GM12878 (cell line): ENCODE measurements at regions not wholly inside any gene's neighbourhood (a gene's known extent, or its start where the extent isn't known, plus 50 kb on each side); places are given as distances from the start of the nearest gene placed in this dataset.

Experiments used
- ATAC-seq: fragments of 200-7000 bp; cut with Tn5 transposase; 3 replicates; pipeline ENCODE4 v1.9.1; 2020; ENCODE audit warnings: mild to moderate bottlenecking, moderate library complexity
- BruUV-seq: library from RNA; stranded (reverse); fragments of 400-500 nt; replicated peaks from 2 replicates; lab custom pipeline; 2021; lab: Mats Ljungman, UMichigan
- CTCF ChIA-PET: fragments of 300-600 bp; sonication (Branson Sonifier 250); formaldehyde crosslinking; extraction: SDS; loops from one replicate; lab custom pipeline; 2021; ENCODE audit warnings: inconsistent platforms; lab: Yijun Ruan, JAX
- POLR2A ChIA-PET: fragments of 350-600 bp; formaldehyde crosslinking; extraction: SDS; loops from one replicate; lab custom pipeline; 2021; ENCODE audit warnings: inconsistent platforms; lab: Charles Lee
- RAD21 ChIA-PET: fragments of 300-600 bp; sonication (Branson Sonifier 250); formaldehyde crosslinking; loops from one replicate; lab custom pipeline; 2023; ENCODE audit warnings: antibody characterized with exemption; ENCODE audit not compliant: unreplicated experiment; lab: Charles Lee
- SMC1A ChIA-PET: fragments of 300-600 bp; sonication (Branson Sonifier 250); formaldehyde crosslinking; loops from one replicate; lab custom pipeline; 2023; ENCODE audit not compliant: unreplicated experiment, uncharacterized antibody; lab: Charles Lee
- DNase-seq: peaks from one replicate; pipeline ENCODE4 v3.0.0-alpha.2; 2011; ENCODE audit warnings: low read depth, low spot score
- FAIRE-seq: peaks from 3 replicates; lab custom pipeline; 2011; peaks lifted over from hg19 to GRCh38; lab: Jason Lieb, UNC
- H2AFZ ChIP-seq: 2 replicates; pipeline ENCODE4 v1.6.0; 2011; ENCODE audit warnings: low read depth, low read length, control low read depth; ENCODE audit not compliant: control insufficient read depth
- H3K27ac ChIP-seq: 2 replicates; pipeline ENCODE4 v1.5.1; 2011; ENCODE audit warnings: control low read depth; ENCODE audit not compliant: control insufficient read depth, insufficient read depth
- H3K27me3 ChIP-seq, 2 experiments: replicated peaks in 1 of 2; 2 replicates each; pipeline versions ENCODE4 v1.6.0 to v1.6.1; 2011; ENCODE audit warnings: low read length in 1 of 2; ENCODE audit not compliant: control insufficient read depth in 2 of 2, insufficient read depth in 2 of 2
- H3K36me3 ChIP-seq, 2 experiments: 2 replicates each; pipeline ENCODE4 v1.5.1; 2011; ENCODE audit warnings: low read length in 1 of 2; ENCODE audit not compliant: control insufficient read depth in 2 of 2, insufficient read depth in 2 of 2
- H3K4me1 ChIP-seq: 2 replicates; pipeline ENCODE4 v1.6.1; 2011; ENCODE audit warnings: mild to moderate bottlenecking, low read length, moderate library complexity, mixed read lengths; ENCODE audit not compliant: control insufficient read depth, insufficient read depth
- H3K4me2 ChIP-seq: 2 replicates; pipeline ENCODE4 v1.6.0; 2011; ENCODE audit warnings: control low read depth; ENCODE audit not compliant: control insufficient read depth, insufficient read depth
- H3K4me3 ChIP-seq: fragments of 200-600 bp; sonication (generic); 2 replicates; pipeline ENCODE4 v1.5.1; 2016
- H3K79me2 ChIP-seq: 2 replicates; pipeline ENCODE4 v1.6.0; 2011; ENCODE audit warnings: low read length; ENCODE audit not compliant: control insufficient read depth, insufficient read depth
- H3K9ac ChIP-seq: 2 replicates; pipeline ENCODE4 v1.8.0; 2011; ENCODE audit warnings: low read length, control low read depth, mixed read lengths; ENCODE audit not compliant: control insufficient read depth, insufficient read depth
- H3K9me3 ChIP-seq: replicated peaks from 3 replicates; pipeline ENCODE4 v1.5.1; 2011; ENCODE audit warnings: mild to moderate bottlenecking, low read length; ENCODE audit not compliant: control insufficient read depth, insufficient read depth
- H4K20me1 ChIP-seq: 2 replicates; pipeline ENCODE4 v1.6.0; 2011; ENCODE audit not compliant: control insufficient read depth, insufficient read depth
- ATF7 ChIP-seq: fragments of 450-650 bp; IDR thresholded peaks from 2 replicates; pipeline ENCODE4 v1.6.1; 2016; ENCODE audit warnings: low read depth, mild to moderate bottlenecking
- BACH1 ChIP-seq: fragments of 450-650 bp; IDR thresholded peaks from 2 replicates; pipeline ENCODE4 v1.6.1; 2017; ENCODE audit warnings: mild to moderate bottlenecking, borderline replicate concordance
- BHLHE40 ChIP-seq, 2 experiments: fragments of 450-650 bp in 1 of 2; IDR thresholded peaks; 2 replicates each; pipeline ENCODE4 v1.6.1; 2011 to 2017; ENCODE audit warnings: low read depth in 2 of 2, borderline replicate concordance in 1 of 2, improper control_type of control experiment in 1 of 2, low read length in 1 of 2, mild to moderate bottlenecking in 1 of 2
- CREM ChIP-seq: IDR thresholded peaks from 2 replicates; pipeline ENCODE4 v1.6.1; 2014; ENCODE audit warnings: antibody characterized with exemption, low read depth
- EGR1 ChIP-seq, 2 experiments: IDR thresholded peaks; 1 replicate in 1 of 2; 2 replicates in 1 of 2; pipeline ENCODE4 v1.6.1; 2011 to 2012; ENCODE audit warnings: low read depth in 2 of 2, low read length in 2 of 2, borderline replicate concordance in 1 of 2, mild to moderate bottlenecking in 1 of 2, moderate library complexity in 1 of 2
- EP300 ChIP-seq, 2 experiments: fragments of 150-350 bp in 1 of 2; IDR thresholded peaks; 2 replicates each; pipeline ENCODE4 v1.6.1; 2011 to 2012; ENCODE audit warnings: low read depth in 2 of 2, low read length in 2 of 2, borderline replicate concordance in 1 of 2, improper control_type of control experiment in 1 of 2, inconsistent platforms in 1 of 2; ENCODE audit not compliant: control insufficient read depth in 1 of 2
- ESRRA ChIP-seq: IDR thresholded peaks from 2 replicates; pipeline ENCODE4 v1.6.1; 2012; ENCODE audit warnings: mild to moderate bottlenecking, low read length, improper control_type of control experiment
- ETV6 ChIP-seq, 2 experiments: fragments of 450-650 bp in 1 of 2; IDR thresholded peaks in 1 of 2; conservative IDR thresholded peaks in 1 of 2; 2 replicates each; pipeline ENCODE4 v1.6.1; 2014; ENCODE audit warnings: antibody characterized with exemption in 1 of 2, borderline replicate concordance in 1 of 2, low read depth in 1 of 2, mild to moderate bottlenecking in 1 of 2, moderate library complexity in 1 of 2
- GABPA ChIP-seq: IDR thresholded peaks from 2 replicates; pipeline ENCODE4 v1.6.1; 2014; ENCODE audit warnings: antibody characterized with exemption, low read depth, mild to moderate bottlenecking, inconsistent platforms
- HDAC6 ChIP-seq: fragments of 200-600 bp; sonication (generic); IDR thresholded peaks from one replicate; pipeline ENCODE4 v1.8.0; 2017; ENCODE audit warnings: antibody characterized with exemption; ENCODE audit not compliant: unreplicated experiment
- IKZF1 ChIP-seq: fragments of 450-650 bp; conservative IDR thresholded peaks from 2 replicates; pipeline ENCODE4 v1.6.1; 2017; ENCODE audit warnings: antibody characterized with exemption, mild to moderate bottlenecking
- IKZF2 ChIP-seq, 2 experiments: fragments of 450-650 bp; IDR thresholded peaks; 2 replicates each; pipeline ENCODE4 v1.6.1; 2017; ENCODE audit warnings: mild to moderate bottlenecking in 2 of 2, moderate library complexity in 2 of 2
- IRF3 ChIP-seq: fragments of 450-650 bp; IDR thresholded peaks from 2 replicates; pipeline ENCODE4 v1.6.1; 2014; ENCODE audit warnings: mild to moderate bottlenecking
- MEF2B ChIP-seq: fragments of 450-650 bp; IDR thresholded peaks from 2 replicates; pipeline ENCODE4 v1.6.1; 2018; ENCODE audit warnings: mild to moderate bottlenecking, moderate library complexity; ENCODE audit not compliant: partially characterized antibody, poor library complexity, severe bottlenecking
- PAX8 ChIP-seq: fragments of 450-650 bp; IDR thresholded peaks from 2 replicates; pipeline ENCODE4 v1.6.1; 2017; ENCODE audit warnings: mild to moderate bottlenecking, moderate library complexity
- POU2F2 ChIP-seq: IDR thresholded peaks from 3 replicates; pipeline ENCODE4 v1.6.1; 2011; ENCODE audit warnings: low read depth, mild to moderate bottlenecking, low read length, borderline replicate concordance
- RAD21 ChIP-seq: IDR thresholded peaks from 2 replicates; pipeline ENCODE4 v1.6.1; 2011; ENCODE audit warnings: mild to moderate bottlenecking, low read depth, low read length, moderate library complexity; ENCODE audit not compliant: insufficient read depth
- RAD51 ChIP-seq: fragments of 450-650 bp; IDR thresholded peaks from 2 replicates; pipeline ENCODE4 v1.6.1; 2016; ENCODE audit warnings: moderate library complexity, mild to moderate bottlenecking, inconsistent platforms
- TBL1XR1 ChIP-seq: IDR thresholded peaks from 2 replicates; pipeline ENCODE4 v1.6.1; 2012; ENCODE audit warnings: low read depth, low read length, improper control_type of control experiment
- TCF7 ChIP-seq: IDR thresholded peaks from 2 replicates; pipeline ENCODE4 v1.6.1; 2014; ENCODE audit warnings: antibody characterized with exemption, borderline replicate concordance
- ZNF24 ChIP-seq: fragments of 450-650 bp; IDR thresholded peaks from 2 replicates; pipeline ENCODE4 v1.6.1; 2017; ENCODE audit warnings: antibody characterized with exemption, mild to moderate bottlenecking
- ZNF274 ChIP-seq: IDR thresholded peaks from one replicate; pipeline ENCODE4 v1.8.0; 2011; ENCODE audit not compliant: insufficient read length, insufficient read depth
- ZNF622 ChIP-seq: fragments of 450-650 bp; IDR thresholded peaks from 2 replicates; pipeline ENCODE4 v1.6.1; 2017; ENCODE audit warnings: mild to moderate bottlenecking, inconsistent platforms
- WGBS: methylation state at CpG from one replicate; pipeline ENCODE4 v1.1.6; 2016; ENCODE audit warnings: low lambda C conversion rate; ENCODE audit not compliant: insufficient replicate concordance, insufficient coverage; ENCODE audit errors: missing lambda C conversion rate; 5-methylcytosine and 5-hydroxymethylcytosine counted together
- in situ Hi-C: fragments of 300-500 bp; cut with MboI; formaldehyde crosslinking; loops from 9 replicates; pipeline ENCODE4 v1.14.3; 2018; ENCODE audit warnings: mixed read lengths
- intact Hi-C: fragments of 100-400 bp; cut with micrococcal nuclease; formaldehyde crosslinking; loops from one replicate; pipeline ENCODE4 v1.14.2; 2022; ENCODE audit not compliant: unreplicated experiment

- TF ChIP-seq MEF2B (no peak), ZNF274 (no peak), RAD21 (no peak), HDAC6 (no peak), TBL1XR1 (no peak)
Observed at GRCh38 chr3:117454908-117455307, 745.3 kb downstream of the TUSC7 start (continued).

- no peak overlapping the region for H3K9ac ChIP-seq
- POLR2A ChIA-PET: interaction anchor here (1.0 to 1.2 kb wide), 2 partner anchors 23 to 33 kb away, joined by 3 to 5 read pairs; no protein-coding TSS in a partner anchor
- peaks cover 0 to 4% of the 10 kb centered on the region in 2 experiments; a peak in 1 of 4 replicates for H3K27me3 ChIP-seq
- no peaks in the 10 kb centered on the region for H3K9me3 ChIP-seq
- WGBS: 53% methylated on average over 6 of the region's 6 CpGs
- FAIRE-seq (no peak), ATAC-seq (no peak; the same call in 1 of the 3 replicates), DNase-seq (no peak)
- TF ChIP-seq GABPA (no peak), ZNF24 (peak; percentile 60; the same call in 1 of the 2 replicates), RAD51 (peak; percentile 24; the same call in 1 of the 2 replicates), PAX8 (no peak), BACH1 (no peak), IKZF1 (peak; percentile 36; the same call in 1 of the 2 replicates), ESRRA (no peak), ZNF274 (no peak), ATF7 (0 out of 2 replicates have a peak, but pooled peaks have one; percentile 17), IRF3 (no peak), CREM (no peak), IKZF2 (IDR thresholded peaks at IDR 0.05) (peak; percentile 25 to 33; a peak in 2 of 4 replicates), EP300 (IDR thresholded peaks at IDR 0.05; ENCODE audit: borderline replicate concordance in 1 of 2, control insufficient read depth in 1 of 2, low read depth in 2 of 2, low read length in 2 of 2) (no peak), BHLHE40 (IDR thresholded peaks at IDR 0.05; ENCODE audit: borderline replicate concordance in 1 of 2, low read depth in 2 of 2, low read length in 1 of 2) (peak; percentile 46 to 84; a peak in 3 of 4 replicates), EGR1 (IDR thresholded peaks at IDR 0.05; ENCODE audit: borderline replicate concordance in 1 of 2, low read depth in 2 of 2, low read length in 2 of 2) (no peak), ETV6 (conservative IDR thresholded peaks at IDR 0.05 in 1 of 2, IDR thresholded peaks at IDR 0.05 in 1 of 2; ENCODE audit: borderline replicate concordance in 1 of 2, low read depth in 1 of 2) (no peak), POU2F2 (no peak), TCF7 (no peak), ZNF622 (no peak)
- no peak overlapping the region for H3K27ac ChIP-seq
- H3K4me3 ChIP-seq: no peak overlapping the region
- no peak overlapping the region for H3K4me2 ChIP-seq
- RAD21 ChIA-PET: interaction anchor here (1.2 to 2.2 kb wide), 8 partner anchors 13 to 70 kb away, joined by 3 to 6 read pairs (median 4); no protein-coding TSS in a partner anchor
- H3K79me2 ChIP-seq: no peaks in the 10 kb centered on the region
- in situ Hi-C loops (no loop called here), intact Hi-C loops (no loop called here)
- SMC1A ChIA-PET: interaction anchor here (0.7 to 2.2 kb wide), 12 partner anchors 8 to 70 kb away, joined by 3 to 15 read pairs (median 4); no protein-coding TSS in a partner anchor
- no peaks in the 10 kb centered on the region for H3K36me3 ChIP-seq
- no peaks in the 10 kb centered on the region for H4K20me1 ChIP-seq
- no peaks in the 10 kb centered on the region for H3K4me1 ChIP-seq
- no TSS peak for BruUV-seq
- no peak overlapping the region for H2AFZ ChIP-seq
- CTCF ChIA-PET: interaction anchor here (0.8 to 1.5 kb wide), 2 partner anchors 13 to 70 kb away, joined by 4 to 7 read pairs; no protein-coding TSS in a partner anchor
Observed at GRCh38 chr3:117455782-117456181, 746.2 kb downstream of the TUSC7 start.
